GM12864 (cell line): ENCODE measurements at regions not wholly inside any gene's neighbourhood (a gene's known extent, or its start where the extent isn't known, plus 50 kb on each side); places are given as distances from the start of the nearest gene placed in this dataset.

Experiments
- DNase-seq: peaks from one replicate; pipeline ENCODE4 v3.0.0-alpha.2; 2011; ENCODE audit warnings: low read depth
- H3K4me3 ChIP-seq: 2 replicates; pipeline ENCODE4 v1.5.1; 2011; ENCODE audit warnings: mild to moderate bottlenecking, low read depth, low read length, control low read depth
- TF ChIP-seq, protein P1 (sequence below): IDR thresholded peaks from 2 replicates; pipeline ENCODE4 v1.5.1; 2011; ENCODE audit warnings: low read depth, mild to moderate bottlenecking, moderate library complexity, low read length, control low read depth, inconsistent platforms; ENCODE audit errors: missing control alignments

DNA sequence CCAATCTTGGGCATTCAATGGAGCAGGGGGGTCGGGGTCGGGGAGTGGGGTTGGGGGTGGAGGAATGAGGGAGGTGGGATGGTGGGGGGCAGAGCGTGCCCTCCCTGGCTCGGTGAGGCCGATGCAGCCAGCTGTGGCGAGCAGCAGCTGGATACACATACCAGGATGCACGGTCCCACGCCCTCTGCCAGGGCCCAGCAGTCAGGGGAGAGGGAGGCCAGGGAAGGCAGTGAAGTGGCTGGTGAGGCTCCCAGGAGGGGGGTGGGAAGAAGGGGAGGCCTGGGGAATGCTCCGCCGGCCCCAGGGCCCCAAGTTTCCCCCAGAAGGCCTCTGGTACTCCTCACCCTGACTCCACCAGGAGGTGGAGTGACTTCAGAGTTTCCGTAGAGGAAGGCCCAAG, 77.6 kb upstream of the LHX1 start:
- DNase-seq = no peak
- TF ChIP-seq, protein P1, sequence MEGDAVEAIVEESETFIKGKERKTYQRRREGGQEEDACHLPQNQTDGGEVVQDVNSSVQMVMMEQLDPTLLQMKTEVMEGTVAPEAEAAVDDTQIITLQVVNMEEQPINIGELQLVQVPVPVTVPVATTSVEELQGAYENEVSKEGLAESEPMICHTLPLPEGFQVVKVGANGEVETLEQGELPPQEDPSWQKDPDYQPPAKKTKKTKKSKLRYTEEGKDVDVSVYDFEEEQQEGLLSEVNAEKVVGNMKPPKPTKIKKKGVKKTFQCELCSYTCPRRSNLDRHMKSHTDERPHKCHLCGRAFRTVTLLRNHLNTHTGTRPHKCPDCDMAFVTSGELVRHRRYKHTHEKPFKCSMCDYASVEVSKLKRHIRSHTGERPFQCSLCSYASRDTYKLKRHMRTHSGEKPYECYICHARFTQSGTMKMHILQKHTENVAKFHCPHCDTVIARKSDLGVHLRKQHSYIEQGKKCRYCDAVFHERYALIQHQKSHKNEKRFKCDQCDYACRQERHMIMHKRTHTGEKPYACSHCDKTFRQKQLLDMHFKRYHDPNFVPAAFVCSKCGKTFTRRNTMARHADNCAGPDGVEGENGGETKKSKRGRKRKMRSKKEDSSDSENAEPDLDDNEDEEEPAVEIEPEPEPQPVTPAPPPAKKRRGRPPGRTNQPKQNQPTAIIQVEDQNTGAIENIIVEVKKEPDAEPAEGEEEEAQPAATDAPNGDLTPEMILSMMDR = no peak
- H3K4me3 ChIP-seq = no peak overlapping the region

DNA sequence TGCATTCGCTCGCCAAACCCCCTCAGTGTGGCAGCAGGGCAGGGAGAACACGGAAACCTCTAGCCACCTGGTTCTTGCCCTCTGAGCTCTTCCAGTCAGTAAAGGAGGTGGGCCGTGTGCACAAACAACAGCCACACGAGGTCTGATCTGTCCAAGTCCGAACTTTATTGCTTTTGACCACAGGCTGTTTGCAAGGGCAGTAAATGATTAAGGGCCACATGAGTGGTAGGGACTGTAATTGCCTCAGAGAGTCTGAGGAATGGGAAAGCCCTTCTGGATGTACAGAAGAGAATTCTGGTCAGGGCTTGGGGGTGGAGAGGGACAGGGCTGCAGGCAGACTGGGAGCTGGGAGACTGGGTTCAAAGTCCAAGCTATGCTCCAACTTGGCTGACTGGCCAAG, 75.7 kb upstream of the LHX1 start:
- no peak overlapping the region for H3K4me3 ChIP-seq
- TF ChIP-seq, protein P1 = no peak
- no peak for DNase-seq

DNA sequence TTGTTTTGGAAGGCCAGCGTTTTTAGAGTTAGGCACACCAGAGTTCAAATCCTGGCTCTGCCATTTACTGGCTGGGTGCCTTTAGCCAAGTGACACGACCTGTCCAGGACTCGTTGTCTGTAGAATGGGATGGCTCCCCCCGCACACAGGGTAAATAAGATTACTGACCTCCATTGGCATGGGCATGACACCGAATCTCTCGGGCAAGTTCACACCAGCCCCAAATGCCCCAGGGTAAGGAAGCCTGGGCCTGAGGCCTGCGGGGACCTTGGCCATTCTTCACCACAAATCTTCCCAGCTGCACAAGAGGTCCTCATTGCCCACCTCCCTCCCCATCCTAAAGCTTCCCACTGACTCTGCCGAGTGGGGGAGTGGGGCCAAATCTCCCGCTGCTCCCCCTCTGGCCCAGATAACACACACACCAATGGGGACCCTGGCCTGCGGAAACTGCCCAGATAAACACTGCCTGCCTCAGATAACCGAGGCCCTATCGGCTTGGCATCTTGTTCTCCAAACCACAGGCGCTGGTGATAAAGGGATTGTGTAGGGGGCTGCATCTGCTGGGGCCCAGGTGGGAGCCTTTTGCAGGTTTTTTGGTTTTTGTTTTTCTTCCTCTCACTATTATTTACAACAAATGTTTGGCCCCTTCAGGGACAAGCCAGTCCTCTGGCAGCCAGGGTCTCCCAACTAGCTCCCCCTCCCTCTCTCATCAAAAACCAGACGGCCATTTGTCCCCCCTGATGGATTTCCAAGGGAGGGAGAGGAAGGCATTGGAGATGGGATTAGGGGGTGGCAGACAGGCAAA, 75.0 kb upstream of the LHX1 start:
- no peak overlapping the region for H3K4me3 ChIP-seq
- TF ChIP-seq, protein P1 = no peak
- no peak for DNase-seq

DNA sequence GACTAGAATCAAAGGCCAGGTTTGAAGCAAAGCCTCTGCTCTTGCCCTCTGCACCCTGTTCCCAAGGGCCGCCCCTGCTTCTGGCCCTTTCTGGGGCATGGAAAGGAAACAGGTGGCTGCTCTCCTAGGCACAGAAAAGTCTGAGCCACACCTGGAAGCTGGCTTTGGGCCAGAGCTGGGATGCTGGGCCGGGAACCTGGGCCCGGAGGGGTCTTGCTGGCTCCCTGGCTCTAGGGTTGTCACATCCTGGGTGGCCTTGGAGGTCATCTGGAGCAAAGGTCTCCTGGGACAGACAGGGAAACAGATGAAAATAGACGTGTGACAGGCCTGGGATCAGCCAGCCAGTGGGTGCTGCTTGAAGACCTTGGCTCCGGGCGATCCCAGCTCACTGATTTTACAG, 74.1 kb upstream of the LHX1 start:
- no peak overlapping the region for H3K4me3 ChIP-seq
- TF ChIP-seq, protein P1 = no peak
- no peak for DNase-seq

DNA sequence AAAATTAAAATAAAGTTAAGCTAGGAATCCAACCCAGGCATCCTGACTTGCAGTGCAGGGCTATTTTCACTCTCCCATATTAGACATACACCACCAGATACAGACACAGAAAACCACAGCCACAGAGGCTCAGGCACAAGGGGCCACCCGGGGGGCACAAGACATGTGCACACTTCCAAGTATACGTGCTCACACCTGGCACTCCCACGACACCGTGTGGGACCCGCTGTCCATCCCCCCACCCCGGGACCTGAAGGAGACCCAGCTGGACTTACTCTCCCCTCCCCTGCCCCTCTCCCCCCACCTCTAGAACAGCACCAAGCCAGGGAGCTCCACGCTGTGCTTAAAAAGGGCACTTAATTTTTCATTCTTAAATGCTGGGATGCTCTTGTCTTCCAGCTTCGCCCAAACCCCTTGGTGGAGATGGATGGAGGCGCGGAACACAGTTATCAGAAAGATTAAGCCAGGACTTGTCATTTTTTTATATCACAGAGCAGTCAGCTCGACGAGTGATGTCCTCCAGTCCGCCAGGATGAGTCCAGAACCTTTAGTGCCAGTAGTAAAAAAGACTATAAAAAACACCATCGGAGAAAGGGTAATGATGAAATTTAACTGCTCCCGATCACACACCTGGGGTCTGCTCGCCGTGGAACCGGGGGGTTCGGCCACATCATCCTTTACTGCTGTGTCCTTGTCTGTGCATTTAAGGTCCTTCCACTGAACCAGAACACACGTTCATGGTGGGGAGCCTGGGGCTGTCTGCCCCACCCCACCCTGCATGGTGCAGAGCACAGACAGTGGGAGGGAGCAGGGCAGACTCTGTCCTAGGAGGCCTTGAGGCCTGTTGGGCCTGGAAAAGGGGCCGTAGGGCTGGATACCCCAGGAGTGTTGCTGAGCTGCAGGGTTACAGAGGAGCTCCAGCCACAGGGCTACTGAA, 73.3 kb upstream of the LHX1 start:
- TF ChIP-seq, protein P1 = no peak
- no peak overlapping the region for H3K4me3 ChIP-seq
- DNase-seq = no peak

DNA sequence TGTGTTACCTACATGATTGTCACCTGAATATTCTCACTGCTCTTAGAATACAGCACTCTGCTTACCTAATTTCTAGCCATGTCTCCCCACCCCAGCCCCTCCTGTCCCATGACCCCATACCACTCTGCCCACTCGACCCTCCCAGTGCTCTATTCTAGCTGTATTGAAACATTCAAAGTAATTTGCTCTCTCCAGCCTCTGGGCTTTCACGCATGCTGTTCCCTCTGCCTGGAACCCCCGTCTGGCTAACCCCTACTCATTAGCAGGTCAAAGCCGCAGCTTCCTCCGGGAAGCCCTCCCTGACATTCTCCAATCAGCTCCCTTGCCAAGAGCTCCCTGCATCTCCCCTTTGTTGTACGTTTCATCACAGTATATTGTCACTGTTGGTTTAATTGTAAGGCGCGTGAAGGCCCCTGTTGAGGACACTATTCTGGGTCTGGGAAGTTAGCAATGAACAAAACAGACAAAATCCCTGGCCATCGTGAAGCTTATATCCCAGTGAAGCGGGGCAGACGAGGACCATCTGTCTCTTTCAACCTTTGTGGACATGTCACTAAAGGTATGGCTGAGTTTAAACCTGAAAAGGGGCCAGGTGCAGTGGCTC, 72.3 kb upstream of the LHX1 start:
- TF ChIP-seq, protein P1 = no peak
- DNase-seq = no peak
- H3K4me3 ChIP-seq = no peak overlapping the region
